ENCODE measurements at regions not wholly inside any gene's neighbourhood (a gene's known extent, or its start where the extent isn't known, plus 50 kb on each side); places are given as distances from the start of the nearest gene placed in this dataset.

GRCh38 chr4:29541757-29542156 is 1178.4 kb upstream of the PCDH7 start:
- Histone ChIP-seq H3K9me2 (ENCODE audit: insufficient read depth, low read length) (no peaks in the 10 kb centered on the region), H2AFZ (ENCODE audit: low read depth, low read length) (no peak overlapping the region), H3K36me3 (ENCODE audit: insufficient read depth, low read length) (no peaks in the 10 kb centered on the region), H3F3A (ENCODE audit: insufficient read depth, low read length, poor library complexity, severe bottlenecking) (no peaks in the 10 kb centered on the region), H3K4me2 (ENCODE audit: low read length) (no peak overlapping the region), H3K4me3 (ENCODE audit: low read length) (no peak overlapping the region), H3K27ac (ENCODE audit: low read length) (no peak overlapping the region), H4K20me1 (ENCODE audit: insufficient read depth) (no peaks in the 10 kb centered on the region), H3K9ac (ENCODE audit: low read length) (no peak overlapping the region), H3K9me3 (ENCODE audit: low read length) (no peaks in the 10 kb centered on the region), H3K27me3 (ENCODE audit: insufficient read depth, low read depth, low read length) (no peaks in the 10 kb centered on the region), H3K79me2 (replicated peaks; ENCODE audit: insufficient read depth, low read length) (no peaks in the 10 kb centered on the region)
- TF ChIP-seq RAD21 (conservative IDR thresholded peaks at IDR 0.05) (no peak), SMC3 (conservative IDR thresholded peaks at IDR 0.05; ENCODE audit: poor library complexity) (no peak), EP300 (conservative IDR thresholded peaks at IDR 0.05; ENCODE audit: poor library complexity, severe bottlenecking) (no peak), MXI1 (conservative IDR thresholded peaks at IDR 0.05; ENCODE audit: poor library complexity, severe bottlenecking) (no peak), TAF1 (IDR thresholded peaks at IDR 0.05; ENCODE audit: low read depth) (no peak), REST (IDR thresholded peaks at IDR 0.05; ENCODE audit: borderline replicate concordance) (no peak), POLR2AphosphoS5 (IDR thresholded peaks at IDR 0.05) (no peak), CTCF (IDR thresholded peaks at IDR 0.05; ENCODE audit: poor library complexity, severe bottlenecking) (no peak), EZH2 (IDR thresholded peaks at IDR 0.05; ENCODE audit: borderline replicate concordance, insufficient read depth, low read length, poor library complexity, severe bottlenecking) (no peak)

- Histone ChIP-seq H4K20me1 (ENCODE audit: insufficient read depth) (no peaks in the 10 kb centered on the region), H3K4me2 (ENCODE audit: low read length) (no peak overlapping the region), H3F3A (ENCODE audit: insufficient read depth, low read length, poor library complexity, severe bottlenecking) (no peaks in the 10 kb centered on the region), H3K4me3 (ENCODE audit: low read length) (no peak overlapping the region), H2AFZ (ENCODE audit: low read depth, low read length) (no peak overlapping the region), H3K79me2 (replicated peaks; ENCODE audit: insufficient read depth, low read length) (no peaks in the 10 kb centered on the region), H3K27me3 (ENCODE audit: insufficient read depth, low read depth, low read length) (no peaks in the 10 kb centered on the region), H3K9me2 (ENCODE audit: insufficient read depth, low read length) (no peaks in the 10 kb centered on the region), H3K27ac (ENCODE audit: low read length) (no peak overlapping the region), H3K9ac (ENCODE audit: low read length) (no peak overlapping the region), H3K9me3 (ENCODE audit: low read length) (no peaks in the 10 kb centered on the region), H3K36me3 (ENCODE audit: insufficient read depth, low read length) (no peaks in the 10 kb centered on the region)
- TF ChIP-seq RAD21 (conservative IDR thresholded peaks at IDR 0.05) (no peak), MXI1 (conservative IDR thresholded peaks at IDR 0.05; ENCODE audit: poor library complexity, severe bottlenecking) (no peak), POLR2AphosphoS5 (IDR thresholded peaks at IDR 0.05) (no peak), REST (IDR thresholded peaks at IDR 0.05; ENCODE audit: borderline replicate concordance) (no peak), CTCF (IDR thresholded peaks at IDR 0.05; ENCODE audit: poor library complexity, severe bottlenecking) (no peak)
Observed at GRCh38 chr4:29549342-29549741, 1170.8 kb upstream of the PCDH7 start.

All from neural cell (in vitro differentiated cells).